B cell (primary cell): ENCODE measurements at regions not wholly inside any gene's neighbourhood (a gene's known extent, or its start where the extent isn't known, plus 50 kb on each side); places are given as distances from the start of the nearest gene placed in this dataset.
"Not testable (repeated sequence)": the region's sequence is repeated elsewhere in the genome, so short reads cannot be mapped to it uniquely, and the experiment has no call there.

Source experiments
- ATAC-seq: fragments of 200-7000 bp; cut with Tn5 transposase; one replicate; pipeline ENCODE4 v1.10.0; 2021; ENCODE audit warnings: low read depth, mild to moderate bottlenecking, moderate number of reproducible peaks, moderate library complexity
- CTCF ChIA-PET: fragments of 350-600 bp; sonication (Branson Sonifier 250); formaldehyde crosslinking; loops from one replicate; lab custom pipeline; 2021; ENCODE audit warnings: antibody characterized with exemption, inconsistent platforms; lab: Charles Lee
- POLR2A ChIA-PET: fragments of 350-600 bp; sonication (Branson Sonifier 250); formaldehyde crosslinking; loops from one replicate; lab custom pipeline; 2021; ENCODE audit warnings: antibody characterized with exemption; lab: Charles Lee
- DNase-seq: peaks from one replicate; pipeline ENCODE4 v3.0.0; 2013
- H2AFZ ChIP-seq: 2 replicates; pipeline ENCODE4 v1.6.1; 2012; ENCODE audit warnings: mild to moderate bottlenecking, low read depth, low read length; ENCODE audit not compliant: insufficient read depth, poor library complexity, severe bottlenecking
- H3K27ac ChIP-seq, 2 donors: 1 replicate in 1 of 2; 2 replicates in 1 of 2; pipeline ENCODE4 v1.5.1; 2012 to 2013; ENCODE audit warnings: low read length in 2 of 2, mild to moderate bottlenecking in 2 of 2, moderate library complexity in 1 of 2
- H3K27me3 ChIP-seq, 4 experiments: fragments of 200-600 bp in 1 of 4; sonication (generic) in 1 of 4; replicated peaks in 1 of 4; 1 replicate in 2 of 4; 2 replicates in 2 of 4; pipeline versions ENCODE4 v1.6.1 to v1.7.0; 2013 to 2016; ENCODE audit warnings: low read length in 3 of 4, mild to moderate bottlenecking in 2 of 4, mixed read lengths in 1 of 4, moderate library complexity in 1 of 4; ENCODE audit not compliant: insufficient read depth in 4 of 4, control insufficient read depth in 3 of 4; ENCODE audit errors: control extremely low read depth in 1 of 4
- H3K36me3 ChIP-seq, 2 experiments: replicated peaks in 1 of 2; 1 replicate in 1 of 2; 2 replicates in 1 of 2; pipeline versions ENCODE4 v1.6.1 to v1.7.1; 2013; ENCODE audit warnings: low read length in 1 of 2; ENCODE audit not compliant: insufficient read depth in 2 of 2, control insufficient read depth in 1 of 2; ENCODE audit errors: control extremely low read depth in 1 of 2, extremely low read depth in 1 of 2
- H3K4me1 ChIP-seq, 2 donors: fragments of 200-600 bp in 1 of 2; sonication (generic) in 1 of 2; 1 replicate in 1 of 2; 2 replicates in 1 of 2; pipeline versions ENCODE4 v1.5.1 to v1.6.1; 2013 to 2017; ENCODE audit warnings: low read length in 2 of 2; ENCODE audit not compliant: control insufficient read depth in 2 of 2, insufficient read depth in 2 of 2
- H3K4me2 ChIP-seq: replicated peaks from 2 replicates; pipeline ENCODE3; 2012; ENCODE audit warnings: mild to moderate bottlenecking, low read depth, low read length; ENCODE audit not compliant: poor library complexity, severe bottlenecking
- H3K4me3 ChIP-seq, 5 experiments: fragments of 200-600 bp in 1 of 5; sonication (generic) in 1 of 5; 1 replicate in 3 of 5; 2 replicates in 2 of 5; pipeline versions ENCODE4 v1.5.1 to v1.7.0; 2011 to 2016; ENCODE audit warnings: low read length in 4 of 5, mild to moderate bottlenecking in 4 of 5, low read depth in 2 of 5, control low read depth in 1 of 5, moderate library complexity in 1 of 5; ENCODE audit not compliant: insufficient read depth in 1 of 5; ENCODE audit errors: control extremely low read depth in 1 of 5, extremely low read depth in 1 of 5
- H3K79me2 ChIP-seq: fragments of 200-600 bp; sonication (generic); one replicate; pipeline ENCODE4 v1.6.0; 2016; ENCODE audit warnings: low read length; ENCODE audit not compliant: control insufficient read depth, insufficient read depth
- H3K9ac ChIP-seq: fragments of 200-600 bp; sonication (generic); 2 replicates; pipeline ENCODE4 v1.6.1; 2017; ENCODE audit warnings: mild to moderate bottlenecking, low read length, moderate library complexity
- H3K9me3 ChIP-seq, 3 donors: one replicate each; pipeline versions ENCODE4 v1.6.1 to v1.7.1; 2013; ENCODE audit warnings: low read length in 2 of 3; ENCODE audit not compliant: control insufficient read depth in 2 of 3, insufficient read depth in 1 of 3; ENCODE audit errors: control extremely low read depth in 1 of 3
- H4K20me1 ChIP-seq: 2 replicates; pipeline ENCODE4 v1.6.0; 2012; ENCODE audit warnings: mild to moderate bottlenecking, low read length; ENCODE audit not compliant: insufficient read depth, control insufficient read depth, poor library complexity, severe bottlenecking
- H3K27ac Mint-ChIP-seq: one replicate; pipeline ENCODE4 v1.8.0; 2021; ENCODE audit warnings: mixed read lengths
- H3K27me3 Mint-ChIP-seq: one replicate; pipeline ENCODE4 v1.8.0; 2021; ENCODE audit warnings: mixed read lengths
- H3K4me1 Mint-ChIP-seq: one replicate; pipeline ENCODE4 v1.8.0; 2021; ENCODE audit warnings: mixed read lengths
- H3K4me3 Mint-ChIP-seq: one replicate; pipeline ENCODE4 v1.8.0; 2021; ENCODE audit warnings: mixed read lengths
- H3K9me3 Mint-ChIP-seq: one replicate; pipeline ENCODE4 v1.8.0; 2022; ENCODE audit warnings: mixed read lengths; ENCODE audit not compliant: insufficient read depth
- CTCF ChIP-seq: fragments of 200-600 bp; IDR thresholded peaks from one replicate; pipeline ENCODE4 v1.8.0; 2022; ENCODE audit warnings: antibody characterized with exemption, mild to moderate bottlenecking
- EZH2 ChIP-seq: IDR thresholded peaks from 2 replicates; pipeline ENCODE4 v1.6.1; 2012; ENCODE audit warnings: borderline replicate concordance, low read depth, mild to moderate bottlenecking, moderate library complexity, low read length; ENCODE audit not compliant: insufficient read depth, poor library complexity, severe bottlenecking
- WGBS: methylation state at CpG from one replicate; pipeline ENCODE4 v1.1.5; 2013; ENCODE audit warnings: missing lambda C conversion rate; ENCODE audit not compliant: insufficient coverage; 5-methylcytosine and 5-hydroxymethylcytosine counted together
- intact Hi-C: fragments of 100-400 bp; cut with micrococcal nuclease; formaldehyde crosslinking; loops from one replicate; pipeline ENCODE4 v1.10.0; 2022

- H3K27ac Mint-ChIP-seq = no peak overlapping the region
- H3K9me3 ChIP-seq = peaks cover 0 to 19% (median 2%) of the 10 kb centered on the region in 3 donors
- no peak for DNase-seq
- no peaks in the 10 kb centered on the region for H3K4me1 ChIP-seq
- WGBS = 100% methylated on average over 2 of the region's 4 CpGs
- no peak overlapping the region for H3K9ac ChIP-seq
- H3K4me3 ChIP-seq = no peak overlapping the region
- CTCF ChIA-PET = interaction anchor here (0.5 kb wide), 1 partner anchor 283 kb away, joined by 5 read pairs; no protein-coding TSS in a partner anchor
- H2AFZ ChIP-seq = no peak overlapping the region
- H3K27ac ChIP-seq = no peak overlapping the region
- peaks cover 20% of the 10 kb centered on the region for H3K9me3 Mint-ChIP-seq
- no peaks in the 10 kb centered on the region for H4K20me1 ChIP-seq
- no peaks in the 10 kb centered on the region for H3K79me2 ChIP-seq
- no peaks in the 10 kb centered on the region for H3K27me3 ChIP-seq
- no peaks in the 10 kb centered on the region for H3K4me1 Mint-ChIP-seq
- no peak overlapping the region for H3K4me3 Mint-ChIP-seq
- peaks cover 8% of the 10 kb centered on the region for H3K27me3 Mint-ChIP-seq
- intact Hi-C loops = no loop called here
- H3K4me2 ChIP-seq = no peak overlapping the region
- TF ChIP-seq EZH2 (no peak), CTCF (no peak)
- POLR2A ChIA-PET = no interaction called here
- H3K36me3 ChIP-seq = no peaks in the 10 kb centered on the region
- ATAC-seq = no peak
These were observed 75.1 kb downstream of the WSB1 start for GRCh38 chr17:27368980-27369379.

- peaks cover 25% of the 10 kb centered on the region for H3K9me3 Mint-ChIP-seq
- H3K27ac ChIP-seq = no peak overlapping the region
- no peak for ATAC-seq
- no peak for DNase-seq
- TF ChIP-seq EZH2 = no peak
- TF ChIP-seq CTCF = no peak
- peaks cover 11% of the 10 kb centered on the region for H3K27me3 Mint-ChIP-seq
- no peaks in the 10 kb centered on the region for H3K36me3 ChIP-seq
- no peak overlapping the region for H3K4me3 ChIP-seq
- ChIA-PET CTCF (no interaction called here), POLR2A (no interaction called here)
- H3K4me2 ChIP-seq = no peak overlapping the region
- no peak overlapping the region for H3K4me3 Mint-ChIP-seq
- no peaks in the 10 kb centered on the region for H3K4me1 ChIP-seq
- H2AFZ ChIP-seq = no peak overlapping the region
- H3K9me3 ChIP-seq = peaks cover 0 to 23% (median 4%) of the 10 kb centered on the region in 3 donors
- no CpG with 5 or more reads among the region's 1 CpG for WGBS
- no peak overlapping the region for H3K27ac Mint-ChIP-seq
- no peaks in the 10 kb centered on the region for H3K27me3 ChIP-seq
- H3K9ac ChIP-seq = no peak overlapping the region
- H3K4me1 Mint-ChIP-seq = no peaks in the 10 kb centered on the region
- no peaks in the 10 kb centered on the region for H3K79me2 ChIP-seq
- H4K20me1 ChIP-seq = no peaks in the 10 kb centered on the region
- intact Hi-C loops = no loop called here
These were observed 76.9 kb downstream of the WSB1 start for GRCh38 chr17:27370776-27371175.

GRCh38 chr17:27373695-27374094, 79.8 kb downstream of the WSB1 start:
- DNase-seq, H2AFZ ChIP-seq, H3K79me2 ChIP-seq, ATAC-seq, H4K20me1 ChIP-seq, H3K27ac ChIP-seq, H3K9ac ChIP-seq, intact Hi-C loops, H3K27me3 ChIP-seq, POLR2A ChIA-PET, H3K4me1 Mint-ChIP-seq, H3K4me1 ChIP-seq, H3K27ac Mint-ChIP-seq, H3K4me2 ChIP-seq, H3K4me3 Mint-ChIP-seq, H3K36me3 ChIP-seq, CTCF ChIA-PET, H3K4me3 ChIP-seq: not testable (repeated sequence)
- H3K9me3 Mint-ChIP-seq = peaks cover 18% of the 10 kb centered on the region
- H3K9me3 ChIP-seq = peaks cover 0 to 16% (median 4%) of the 10 kb centered on the region in 3 donors
- peaks cover 15% of the 10 kb centered on the region for H3K27me3 Mint-ChIP-seq
